Stimulated activated CD8-positive, alpha-beta memory T cell treated with anti-CD3 and anti-CD28 coated beads, Interleukin-12 subunit alpha, Interleukin-12 subunit beta, amount 100 ng/mL, for 4 hours (primary cell): ENCODE measurements at regions not wholly inside any gene's neighbourhood (a gene's known extent, or its start where the extent isn't known, plus 50 kb on each side); places are given as distances from the start of the nearest gene placed in this dataset.

Experiments
- DNase-seq: peaks from one replicate; pipeline ENCODE4 v3.0.0-alpha.2; 2020; ENCODE audit warnings: low read depth

- DNase-seq = no peak
Observed at GRCh38 chr21:29443411-29444010, 144.8 kb downstream of the BACH1 start.

GRCh38 chr21:29448766-29449165 lies 150.0 kb downstream of the BACH1 start:
- DNase-seq = no peak

GRCh38 chr21:29449306-29449950 lies 150.7 kb downstream of the BACH1 start:
- no peak for DNase-seq

DNA sequence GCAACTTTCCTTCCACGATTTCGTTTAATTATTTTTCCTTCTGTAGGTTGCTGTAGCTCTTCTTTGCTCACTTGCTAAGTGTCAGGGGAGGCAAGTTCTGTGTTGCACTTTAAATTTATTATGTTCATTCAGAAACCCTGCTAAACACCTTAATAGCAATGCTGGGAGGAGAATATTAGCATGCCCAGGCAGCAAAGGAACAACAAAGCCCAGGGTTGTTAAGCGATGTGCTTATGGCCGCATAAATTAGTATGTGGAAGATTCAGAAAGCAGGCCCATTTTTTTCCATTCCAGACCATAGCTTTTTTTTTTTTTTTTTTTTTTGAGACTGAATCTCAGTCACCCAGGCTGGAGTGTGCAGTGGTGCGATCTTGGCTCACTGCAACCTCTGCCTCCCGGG lies 151.3 kb downstream of the BACH1 start:
- no peak for DNase-seq

GRCh38 chr21:29453511-29453910 lies 154.8 kb downstream of the BACH1 start:
- DNase-seq = no peak

GRCh38 chr21:29454179-29454578 lies 155.5 kb downstream of the BACH1 start:
- DNase-seq = no peak

DNA sequence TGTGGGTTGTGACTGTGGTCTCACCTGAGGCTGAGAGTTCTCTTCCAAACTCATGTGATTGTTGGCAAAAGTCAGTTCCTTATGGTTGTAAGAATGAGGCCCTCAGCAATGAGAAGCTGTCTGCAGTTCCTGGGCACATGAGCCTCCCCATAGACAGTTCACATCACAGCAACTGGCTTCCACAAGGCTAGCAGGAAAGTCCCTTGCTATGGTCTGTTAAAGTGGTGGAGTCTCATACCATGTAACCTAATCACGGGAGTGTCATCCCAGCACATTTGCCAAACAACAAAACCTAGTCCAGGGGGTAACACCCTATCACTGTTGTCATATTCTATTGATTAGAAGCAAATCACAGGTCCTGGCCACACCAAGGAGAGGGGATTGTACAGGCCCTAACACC lies 163.8 kb downstream of the BACH1 start:
- DNase-seq = no peak

DNA sequence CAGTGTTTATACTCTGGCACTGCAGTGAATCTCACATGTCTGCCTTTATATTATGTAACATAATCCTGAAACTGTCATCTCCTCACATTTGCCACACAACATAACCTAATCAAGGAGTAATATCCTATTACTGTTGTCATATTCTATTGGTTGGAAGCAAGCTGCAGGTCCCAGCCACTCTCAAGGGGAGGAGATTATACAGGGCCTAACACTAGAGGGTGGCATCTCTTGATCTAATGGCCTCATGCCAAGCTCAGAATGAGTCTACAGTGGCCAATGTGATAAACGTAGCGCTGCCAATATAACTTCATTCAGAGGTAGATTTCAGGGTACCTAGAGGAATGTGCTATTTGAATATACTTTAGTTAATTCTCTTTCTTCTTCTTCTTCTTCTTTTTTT lies 166.8 kb downstream of the BACH1 start:
- no peak for DNase-seq

GRCh38 chr21:29466532-29466931 lies 167.8 kb downstream of the BACH1 start:
- no peak for DNase-seq

- no peak for DNase-seq
Observed at GRCh38 chr21:29470397-29470796, 171.7 kb downstream of the BACH1 start.

GRCh38 chr21:29473808-29474207 lies 175.1 kb downstream of the BACH1 start:
- no peak for DNase-seq

- no peak for DNase-seq
Observed at GRCh38 chr21:29475329-29475728, 176.6 kb downstream of the BACH1 start.

DNA sequence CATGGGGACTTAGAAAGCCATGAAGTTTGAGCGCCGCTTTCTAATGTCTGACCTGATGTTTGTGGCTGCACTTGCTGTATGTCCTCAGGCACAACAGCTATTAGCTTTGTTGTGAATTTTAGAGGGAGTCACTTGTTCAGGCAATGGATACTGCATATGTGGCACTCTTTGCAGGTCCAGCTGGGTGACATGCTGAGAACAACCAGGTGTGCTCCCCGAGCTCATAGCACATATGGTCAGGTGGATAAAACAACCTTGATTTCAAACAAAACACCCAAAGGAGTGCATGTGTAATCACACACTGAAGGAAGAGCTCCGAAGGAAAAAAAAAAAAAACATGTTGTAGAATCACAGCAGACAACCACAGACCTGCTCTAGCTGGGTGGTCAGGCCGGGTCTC lies 178.6 kb downstream of the BACH1 start:
- DNase-seq = no peak

- no peak for DNase-seq
Observed at GRCh38 chr21:29477941-29478340, 179.2 kb downstream of the BACH1 start.

DNA sequence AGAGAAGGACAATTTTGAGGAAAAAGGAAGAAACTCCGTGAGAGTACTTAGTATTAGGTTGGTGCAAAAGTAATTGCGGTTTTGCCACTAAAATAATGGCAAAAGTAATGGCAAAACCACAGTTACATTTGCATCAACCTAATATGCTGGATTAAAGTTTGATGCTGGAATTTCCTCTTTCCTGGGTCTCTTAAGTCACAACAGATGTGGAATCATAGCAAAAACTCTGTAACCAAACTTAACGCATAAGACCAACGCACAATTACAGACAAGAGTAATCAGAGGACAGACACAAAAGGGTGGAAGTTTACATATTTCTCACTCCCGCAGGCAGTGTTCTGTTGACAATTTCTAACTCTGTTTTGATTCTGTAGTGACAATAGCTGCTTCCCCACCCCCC lies 182.4 kb downstream of the BACH1 start:
- no peak for DNase-seq

DNA sequence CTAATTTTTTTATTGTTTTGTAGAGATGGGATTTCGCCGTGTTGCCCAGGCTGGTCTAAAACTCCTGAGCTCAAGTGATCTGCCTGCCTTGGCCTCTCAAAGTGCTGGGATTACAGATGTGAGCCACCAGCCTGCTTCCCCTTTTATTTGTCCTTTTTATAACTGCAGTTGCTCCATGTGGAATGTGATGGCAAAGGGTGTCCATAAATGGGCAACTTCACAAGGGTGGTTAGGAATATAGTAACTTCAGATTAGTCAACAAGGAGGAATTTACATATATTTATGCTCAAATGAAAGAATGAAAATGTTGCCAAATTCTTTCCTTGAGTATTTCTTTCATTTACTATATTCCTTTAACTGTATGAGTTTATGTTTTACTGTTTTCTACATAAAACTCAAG lies 182.9 kb downstream of the BACH1 start:
- DNase-seq = no peak

DNA sequence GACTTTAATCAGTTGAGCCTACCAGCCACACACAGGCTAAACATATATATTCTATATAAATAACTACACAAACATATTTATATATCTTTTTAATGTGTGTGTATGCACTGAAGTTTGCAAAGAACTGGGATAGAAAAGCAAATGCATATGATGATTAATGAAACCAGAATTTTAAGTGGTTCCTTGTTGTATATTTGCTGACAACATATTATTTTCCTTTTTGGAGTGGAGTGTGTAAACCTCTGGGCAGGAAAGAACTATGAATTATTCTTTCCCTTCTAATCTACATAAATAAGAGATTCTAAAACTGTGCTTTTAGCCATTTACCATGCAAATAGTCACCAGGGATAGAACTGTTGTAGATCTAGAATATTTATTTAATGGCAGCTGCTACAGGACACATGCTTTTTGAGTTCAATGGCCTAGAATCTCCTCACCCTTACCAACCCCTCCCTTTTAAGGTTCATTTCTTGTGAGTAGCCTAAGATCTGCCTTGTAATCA lies 187.6 kb downstream of the BACH1 start:
- DNase-seq = no peak
